GM23338 (cell line): ENCODE measurements at regions not wholly inside any gene's neighbourhood (a gene's known extent, or its start where the extent isn't known, plus 50 kb on each side); places are given as distances from the start of the nearest gene placed in this dataset.

Experiments used
- CREB1 ChIP-seq: fragments of 250-450 bp; sonication (Bioruptor Pico); IDR thresholded peaks from 2 replicates; pipeline ENCODE4 v1.5.0; 2020; ENCODE audit warnings: low read depth, mild to moderate bottlenecking, moderate library complexity
- CTCF ChIP-seq, 2 experiments: fragments of 200-600 bp in 1 of 2; sonication (generic) in 1 of 2; conservative IDR thresholded peaks; 2 replicates each; pipeline versions ENCODE4 v1.5.1 to v1.6.1; 2016 to 2017; ENCODE audit warnings: antibody characterized with exemption in 2 of 2, low read depth in 2 of 2, mild to moderate bottlenecking in 2 of 2, moderate library complexity in 1 of 2
- ETS1 ChIP-seq: IDR thresholded peaks from 2 replicates; pipeline ENCODE4 v1.6.1; 2016; ENCODE audit warnings: antibody characterized with exemption
- EZH2 ChIP-seq: fragments of 200-600 bp; sonication (generic); IDR thresholded peaks from one replicate; pipeline ENCODE4 v1.8.0; 2017; ENCODE audit warnings: antibody characterized with exemption, mild to moderate bottlenecking, low read depth; ENCODE audit not compliant: unreplicated experiment
- EZH2phosphoT487 ChIP-seq: fragments of 200-600 bp; sonication (generic); IDR thresholded peaks from one replicate; pipeline ENCODE4 v1.8.1; 2018; ENCODE audit warnings: antibody characterized with exemption; ENCODE audit not compliant: unreplicated experiment
- JUNB ChIP-seq: IDR thresholded peaks from one replicate; pipeline ENCODE4 v1.6.1; 2016; ENCODE audit warnings: antibody characterized with exemption; ENCODE audit not compliant: unreplicated experiment
- POLR2AphosphoS5 ChIP-seq: IDR thresholded peaks from 2 replicates; pipeline ENCODE4 v1.6.1; 2016; ENCODE audit warnings: antibody characterized with exemption, low read depth
- STAT1 ChIP-seq: IDR thresholded peaks from one replicate; pipeline ENCODE4 v1.6.1; 2016; ENCODE audit warnings: antibody characterized with exemption; ENCODE audit not compliant: unreplicated experiment
- ZNF114 ChIP-seq: fragments of 250-450 bp; sonication (Bioruptor Pico); IDR thresholded peaks from 2 replicates; pipeline ENCODE4 v1.5.0; 2020; ENCODE audit warnings: mild to moderate bottlenecking, moderate library complexity
- ZNF331 ChIP-seq: fragments of 250-450 bp; sonication (Bioruptor Pico); IDR thresholded peaks from 2 replicates; pipeline ENCODE4 v1.5.0; 2020; ENCODE audit warnings: low read depth, mild to moderate bottlenecking, moderate library complexity
- ZNF462 ChIP-seq: fragments of 250-450 bp; sonication (Bioruptor Pico); IDR thresholded peaks from 2 replicates; pipeline ENCODE4 v1.5.0; 2020; ENCODE audit warnings: mild to moderate bottlenecking, moderate library complexity

GRCh38 chrX:39817754-39818470 lies 279.8 kb downstream of the BCOR start (continued):
- TF ChIP-seq ZNF462 (CRISPR knock-in tag) (no peak), EZH2 (no peak), JUNB (no peak), CREB1 (no peak), ZNF114 (CRISPR knock-in tag) (no peak), ZNF331 (CRISPR knock-in tag) (no peak), CTCF (conservative IDR thresholded peaks at IDR 0.05; ENCODE audit: low read depth in 2 of 2) (no peak), ETS1 (no peak), POLR2AphosphoS5 (no peak), EZH2phosphoT487 (no peak), STAT1 (no peak)
